ENCODE measurements at regions not wholly inside any gene's neighbourhood (a gene's known extent, or its start where the extent isn't known, plus 50 kb on each side); places are given as distances from the start of the nearest gene placed in this dataset.
A peak's percentile ranks its signal among the peaks of the same experiment; 100 is the strongest.

DNA sequence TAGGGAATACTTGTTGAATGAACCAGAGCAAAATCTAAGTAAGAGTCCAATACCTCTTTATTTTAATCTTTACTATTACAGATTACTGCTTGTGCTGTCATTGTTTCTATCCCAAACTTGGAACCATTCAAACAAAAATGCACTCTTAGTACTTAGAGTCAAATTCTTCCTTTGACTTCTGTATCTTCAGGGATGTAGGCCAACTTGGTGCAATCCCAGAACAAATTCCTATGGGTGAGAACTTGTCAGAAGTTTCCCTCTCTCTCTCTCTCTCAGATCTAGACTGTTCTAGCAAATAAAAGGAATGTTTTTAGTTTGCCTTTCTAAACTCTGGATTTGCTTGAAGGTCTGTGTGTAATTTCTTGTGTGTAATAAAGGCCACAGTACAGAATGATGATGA is 329.0 kb upstream of the TMTC4 start:
- TF ChIP-seq, protein P1, sequence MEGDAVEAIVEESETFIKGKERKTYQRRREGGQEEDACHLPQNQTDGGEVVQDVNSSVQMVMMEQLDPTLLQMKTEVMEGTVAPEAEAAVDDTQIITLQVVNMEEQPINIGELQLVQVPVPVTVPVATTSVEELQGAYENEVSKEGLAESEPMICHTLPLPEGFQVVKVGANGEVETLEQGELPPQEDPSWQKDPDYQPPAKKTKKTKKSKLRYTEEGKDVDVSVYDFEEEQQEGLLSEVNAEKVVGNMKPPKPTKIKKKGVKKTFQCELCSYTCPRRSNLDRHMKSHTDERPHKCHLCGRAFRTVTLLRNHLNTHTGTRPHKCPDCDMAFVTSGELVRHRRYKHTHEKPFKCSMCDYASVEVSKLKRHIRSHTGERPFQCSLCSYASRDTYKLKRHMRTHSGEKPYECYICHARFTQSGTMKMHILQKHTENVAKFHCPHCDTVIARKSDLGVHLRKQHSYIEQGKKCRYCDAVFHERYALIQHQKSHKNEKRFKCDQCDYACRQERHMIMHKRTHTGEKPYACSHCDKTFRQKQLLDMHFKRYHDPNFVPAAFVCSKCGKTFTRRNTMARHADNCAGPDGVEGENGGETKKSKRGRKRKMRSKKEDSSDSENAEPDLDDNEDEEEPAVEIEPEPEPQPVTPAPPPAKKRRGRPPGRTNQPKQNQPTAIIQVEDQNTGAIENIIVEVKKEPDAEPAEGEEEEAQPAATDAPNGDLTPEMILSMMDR (conservative IDR thresholded peaks at IDR 0.05), result no peak
- no peak for TF ChIP-seq ZFX (IDR thresholded peaks at IDR 0.05)

DNA sequence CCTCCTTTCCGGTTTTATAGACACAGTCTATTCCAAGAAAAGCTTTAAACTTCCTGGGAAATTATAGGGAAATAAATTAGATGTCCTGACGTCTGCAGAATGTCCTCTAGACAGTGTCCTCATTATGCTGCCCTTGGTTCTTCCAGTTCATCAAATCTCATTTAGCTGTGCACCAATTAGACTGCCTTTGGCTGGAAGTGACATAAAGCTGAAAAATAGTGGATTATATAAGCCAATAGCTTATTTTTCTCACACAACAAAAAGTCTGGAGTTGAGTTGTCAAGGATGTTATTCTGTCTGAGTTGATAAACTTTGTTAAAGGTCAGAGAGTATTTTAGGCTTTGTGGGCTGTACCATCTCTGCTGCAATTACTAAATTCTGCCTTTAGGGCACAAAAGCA is 314.8 kb upstream of the TMTC4 start:
- H3K27ac ChIP-seq, result no peak overlapping the region
- TF ChIP-seq, protein P1 (conservative IDR thresholded peaks at IDR 0.05), result peak; percentile 8; the same call in 1 of the 2 replicates
- TF ChIP-seq ZFX (IDR thresholded peaks at IDR 0.05), result no peak

More for the DNA sequence above, 329.0 kb upstream of the TMTC4 start:
- H3K27ac ChIP-seq, result no peak overlapping the region

DNA sequence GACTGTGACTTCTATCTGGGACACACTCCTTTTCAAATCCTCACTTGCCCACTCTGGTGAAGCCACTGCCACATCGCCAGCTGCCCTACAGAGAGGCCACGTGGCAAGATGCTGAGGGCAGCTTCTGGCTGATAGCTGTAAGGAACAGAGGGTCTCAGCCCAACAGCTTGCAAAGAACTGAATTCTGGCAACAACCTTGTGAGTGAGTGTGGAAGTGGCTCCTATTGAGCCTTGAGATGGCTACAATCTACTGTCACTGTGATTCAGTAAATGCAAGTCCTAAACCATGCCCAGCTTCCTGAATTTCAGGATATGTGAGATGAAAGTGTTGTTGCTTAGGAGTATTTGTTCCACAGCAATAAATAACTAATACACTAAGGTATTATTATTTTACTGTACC is 314.3 kb upstream of the TMTC4 start:
- H3K27ac ChIP-seq, result no peak overlapping the region
- TF ChIP-seq, protein P1 (conservative IDR thresholded peaks at IDR 0.05), result no peak
- TF ChIP-seq ZFX (IDR thresholded peaks at IDR 0.05), result no peak

DNA sequence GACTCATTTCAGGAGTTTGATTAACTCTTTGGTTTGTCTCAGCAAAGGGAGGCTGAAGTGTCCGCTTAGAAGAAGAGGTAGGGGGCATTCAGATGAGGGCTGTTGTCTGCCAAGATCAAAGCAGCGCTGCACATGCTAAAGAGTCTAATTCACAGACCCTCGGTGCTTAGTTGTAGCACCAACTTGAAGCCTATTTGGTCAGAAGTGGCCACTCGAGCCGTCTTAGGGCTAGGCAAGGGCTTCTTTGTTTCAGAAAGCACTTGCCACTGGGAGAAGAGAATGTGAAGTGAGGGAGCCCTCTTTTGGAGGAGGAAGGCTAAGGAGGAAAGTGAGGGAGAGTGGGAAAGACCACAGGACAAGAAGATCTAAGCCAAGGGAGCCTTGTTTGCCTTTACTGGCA is 313.4 kb upstream of the TMTC4 start:
- TF ChIP-seq, protein P1 (conservative IDR thresholded peaks at IDR 0.05), result peak; percentile 31
- no peak for TF ChIP-seq ZFX (IDR thresholded peaks at IDR 0.05)
- H3K27ac ChIP-seq, result no peak overlapping the region

DNA sequence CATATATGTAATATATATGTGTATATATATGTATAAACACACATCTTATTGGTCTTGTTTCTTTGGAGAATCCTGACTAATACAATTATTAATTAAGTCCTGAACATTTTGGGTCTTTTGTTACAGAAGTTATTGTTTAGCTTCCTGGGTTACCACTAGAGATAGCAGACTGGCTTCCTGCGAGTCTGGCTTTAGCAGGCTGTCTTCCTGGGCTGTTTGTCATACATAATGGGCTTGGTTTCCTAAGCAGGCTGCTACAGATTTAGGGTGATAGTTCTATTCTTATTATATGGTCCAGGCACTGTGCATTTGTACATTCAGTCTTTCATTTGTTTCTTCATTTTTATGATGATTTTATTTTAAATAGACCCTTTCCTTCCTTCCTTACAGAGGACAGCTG is 312.0 kb upstream of the TMTC4 start:
- no peak overlapping the region for H3K27ac ChIP-seq
- no peak for TF ChIP-seq ZFX (IDR thresholded peaks at IDR 0.05)
- TF ChIP-seq, protein P1 (conservative IDR thresholded peaks at IDR 0.05), result no peak

DNA sequence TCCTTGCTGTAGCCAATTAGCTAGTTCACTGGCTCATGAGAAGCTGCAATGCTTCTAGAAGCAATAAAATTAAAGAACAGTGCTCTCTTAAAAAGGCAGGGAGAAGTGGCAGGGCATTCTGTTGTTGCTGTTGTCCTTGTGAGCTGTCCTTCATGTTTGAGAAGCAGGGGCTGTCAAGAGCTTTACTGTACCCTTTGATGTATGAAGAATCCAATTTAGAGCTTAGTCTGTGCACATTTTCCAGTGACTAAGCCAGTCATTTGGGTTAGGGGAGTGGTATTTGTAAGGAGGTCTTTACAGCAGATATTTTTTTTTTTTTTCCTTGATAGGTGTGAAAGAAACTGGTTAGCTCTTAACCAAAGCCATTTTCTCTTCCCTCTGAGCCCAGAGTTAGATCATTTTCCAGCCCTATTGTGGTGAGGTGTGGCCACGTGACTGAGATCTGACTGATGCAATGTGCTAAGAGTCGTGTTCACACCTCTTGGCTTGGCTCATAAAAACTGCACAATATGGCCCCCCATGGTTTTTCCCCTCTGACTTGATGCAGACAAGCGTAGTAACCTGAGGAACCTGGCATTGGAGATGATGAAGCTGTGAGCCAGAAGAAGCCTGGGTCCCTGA is 309.6 kb upstream of the TMTC4 start:
- H3K27ac ChIP-seq, result no peak overlapping the region
- TF ChIP-seq ZFX (IDR thresholded peaks at IDR 0.05), result no peak
- TF ChIP-seq, protein P1 (conservative IDR thresholded peaks at IDR 0.05), result no peak

DNA sequence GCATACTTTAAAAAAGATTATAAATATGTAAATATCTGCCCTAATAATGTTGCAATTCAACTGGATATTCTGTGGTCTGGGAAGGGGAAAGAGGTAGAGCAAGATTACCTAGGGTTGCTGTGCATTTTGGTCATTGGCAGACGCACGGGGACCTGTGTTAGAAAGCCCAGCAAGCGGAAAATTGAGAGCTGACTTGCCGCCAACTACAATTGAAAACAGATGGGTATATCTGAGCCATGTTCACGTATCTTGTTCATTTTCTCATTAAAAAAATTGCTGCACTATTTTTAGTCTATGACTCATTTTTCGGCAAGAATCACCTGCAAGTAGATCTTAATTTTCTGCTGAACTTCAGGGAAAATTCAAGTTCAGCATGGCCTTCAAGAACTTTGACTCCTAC is 308.5 kb upstream of the TMTC4 start:
- no peak overlapping the region for H3K27ac ChIP-seq
- no peak for TF ChIP-seq ZFX (IDR thresholded peaks at IDR 0.05)
- TF ChIP-seq, protein P1 (conservative IDR thresholded peaks at IDR 0.05), result no peak
